H1 (cell line): ENCODE measurements at regions not wholly inside any gene's neighbourhood (a gene's known extent, or its start where the extent isn't known, plus 50 kb on each side); places are given as distances from the start of the nearest gene placed in this dataset.

Experiments
- ATF3 ChIP-seq: IDR thresholded peaks from 2 replicates; pipeline ENCODE4 v1.6.1; 2011; ENCODE audit warnings: low read depth, mild to moderate bottlenecking, low read length; ENCODE audit not compliant: insufficient read depth
- CHD1 ChIP-seq: IDR thresholded peaks from 2 replicates; pipeline ENCODE4 v1.6.1; 2012; ENCODE audit warnings: low read depth, low read length, improper control_type of control experiment
- SIN3A ChIP-seq, 2 experiments: IDR thresholded peaks in 1 of 2; conservative IDR thresholded peaks in 1 of 2; 2 replicates each; pipeline ENCODE4 v1.6.1; 2011 to 2012; ENCODE audit warnings: low read length in 2 of 2, improper control_type of control experiment in 1 of 2, low read depth in 1 of 2, mild to moderate bottlenecking in 1 of 2

DNA sequence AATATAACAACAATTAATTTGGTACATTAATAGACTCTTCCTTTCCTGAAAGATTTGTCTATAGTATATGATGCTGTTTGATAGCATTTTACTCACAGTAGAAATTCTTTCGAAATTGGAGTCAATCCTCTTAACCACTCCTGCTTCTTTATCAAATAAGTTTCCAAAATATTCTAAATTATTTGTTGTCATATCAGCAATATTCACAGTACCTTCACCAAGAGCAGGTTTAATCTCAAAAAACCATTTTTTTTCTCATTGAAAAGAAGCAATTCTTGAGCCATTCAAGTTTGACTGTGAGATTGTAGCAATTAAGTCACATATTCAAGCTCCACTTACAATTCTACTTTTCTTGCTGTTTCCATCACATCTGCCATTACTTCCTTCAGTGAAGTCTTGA lies 83.5 kb upstream of the PRR16 start (continued):
- no peak for TF ChIP-seq ATF3
- TF ChIP-seq SIN3A (conservative IDR thresholded peaks at IDR 0.05 in 1 of 2, IDR thresholded peaks at IDR 0.05 in 1 of 2; ENCODE audit: low read depth in 1 of 2, low read length in 2 of 2), result no peak
- TF ChIP-seq CHD1, result no peak
